GM23248 (cell line): ENCODE measurements at regions not wholly inside any gene's neighbourhood (a gene's known extent, or its start where the extent isn't known, plus 50 kb on each side); places are given as distances from the start of the nearest gene placed in this dataset.
"Not testable (repeated sequence)": the region's sequence is repeated elsewhere in the genome, so short reads cannot be mapped to it uniquely, and the experiment has no call there.

Source experiments
- DNase-seq: peaks from one replicate; pipeline ENCODE4 v3.0.0-alpha.2; 2015
- H2AFZ ChIP-seq: fragments of 200-600 bp; sonication (generic); 2 replicates; pipeline ENCODE4 v1.6.1; 2016; ENCODE audit warnings: antibody characterized with exemption
- H3F3A ChIP-seq: fragments of 200-600 bp; sonication (generic); 2 replicates; pipeline ENCODE4 v1.6.1; 2016; ENCODE audit warnings: mild to moderate bottlenecking, antibody characterized with exemption, mixed run types; ENCODE audit not compliant: insufficient read depth
- H3K27ac ChIP-seq: fragments of 200-600 bp; sonication (generic); 2 replicates; pipeline ENCODE4 v1.5.1; 2016; ENCODE audit warnings: mild to moderate bottlenecking
- H3K27me3 ChIP-seq: fragments of 200-600 bp; sonication (generic); replicated peaks from 2 replicates; pipeline ENCODE4 v1.6.1; 2016; ENCODE audit warnings: mild to moderate bottlenecking; ENCODE audit not compliant: insufficient read depth
- H3K36me3 ChIP-seq: fragments of 200-600 bp; sonication (generic); 2 replicates; pipeline ENCODE4 v1.6.1; 2016; ENCODE audit warnings: low read depth, mild to moderate bottlenecking
- H3K4me1 ChIP-seq: fragments of 200-600 bp; sonication (generic); 2 replicates; pipeline ENCODE4 v1.6.1; 2016; ENCODE audit warnings: mild to moderate bottlenecking; ENCODE audit not compliant: insufficient read depth
- H3K4me2 ChIP-seq: fragments of 200-600 bp; sonication (generic); one replicate; pipeline ENCODE4 v1.6.1; 2016; ENCODE audit warnings: mild to moderate bottlenecking; ENCODE audit not compliant: unreplicated experiment
- H3K4me3 ChIP-seq: fragments of 200-600 bp; sonication (generic); 2 replicates; pipeline ENCODE4 v1.5.1; 2016; ENCODE audit warnings: mild to moderate bottlenecking
- H3K79me2 ChIP-seq: fragments of 200-600 bp; sonication (generic); 2 replicates; pipeline ENCODE4 v1.6.1; 2016; ENCODE audit warnings: mild to moderate bottlenecking; ENCODE audit not compliant: insufficient read depth
- H3K9ac ChIP-seq: fragments of 200-600 bp; sonication (generic); 2 replicates; pipeline ENCODE4 v1.6.1; 2016; ENCODE audit warnings: mild to moderate bottlenecking
- H3K9me2 ChIP-seq: fragments of 200-600 bp; sonication (generic); 2 replicates; pipeline ENCODE4 v1.6.1; 2016; ENCODE audit warnings: mixed run types, mild to moderate bottlenecking, moderate library complexity; ENCODE audit not compliant: insufficient read depth
- H3K9me3 ChIP-seq: fragments of 200-600 bp; sonication (generic); one replicate; pipeline ENCODE4 v1.6.1; 2017; ENCODE audit warnings: low read depth
- H4K20me1 ChIP-seq: fragments of 200-600 bp; sonication (generic); 2 replicates; pipeline ENCODE4 v1.6.0; 2016; ENCODE audit not compliant: insufficient read depth
- EZH2 ChIP-seq: fragments of 200-600 bp; sonication (generic); IDR thresholded peaks from 2 replicates; pipeline ENCODE4 v1.6.1; 2018; ENCODE audit warnings: antibody characterized with exemption, mild to moderate bottlenecking; ENCODE audit not compliant: insufficient read depth, poor library complexity, severe bottlenecking
- EZH2phosphoT487 ChIP-seq: fragments of 200-600 bp; sonication (generic); IDR thresholded peaks from 2 replicates; pipeline ENCODE4 v1.6.1; 2018; ENCODE audit warnings: antibody characterized with exemption, moderate library complexity, mild to moderate bottlenecking, low read depth; ENCODE audit not compliant: insufficient read depth
- whole genome bisulfite sequencing, 2 experiments: methylation state at CpG; one replicate each; pipeline ENCODE4 v1.1.6; 2015 to 2017; ENCODE audit warnings: low lambda C conversion rate in 2 of 2, low coverage in 1 of 2; ENCODE audit errors: missing lambda C conversion rate in 2 of 2; 5-methylcytosine and 5-hydroxymethylcytosine counted together
- in situ Hi-C: fragments of 300-500 bp; cut with MboI; formaldehyde crosslinking; loops from 2 replicates; pipeline ENCODE4 v1.15.0; 2020

DNA sequence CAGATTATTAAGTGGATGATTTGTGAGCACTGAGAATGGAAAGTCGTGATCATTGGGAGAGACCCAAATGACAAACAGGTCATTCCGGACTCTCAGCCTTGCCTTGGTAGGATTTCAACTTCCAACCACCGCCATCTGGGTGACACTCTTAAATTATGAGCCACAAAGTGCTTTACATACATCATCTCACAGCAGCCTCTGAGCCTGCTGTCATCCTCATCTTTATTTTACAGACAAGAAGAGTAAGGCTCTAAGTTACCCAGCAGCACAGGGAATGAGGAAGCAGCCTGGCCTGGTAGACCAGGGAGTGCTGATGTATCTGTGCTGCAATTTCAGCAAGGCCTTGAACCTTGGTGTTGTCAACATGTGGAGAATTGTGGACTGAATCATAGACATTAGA, 105.8 kb upstream of the TRIM2 start:
- Histone ChIP-seq H3K9me2 (no peaks in the 10 kb centered on the region), H3K36me3 (no peaks in the 10 kb centered on the region), H3K9ac (no peak overlapping the region), H3K27ac (no peak overlapping the region), H2AFZ (no peak overlapping the region), H3K27me3 (peaks cover 37% of the 10 kb centered on the region), H3K4me2 (no peak overlapping the region), H3K4me3 (no peak overlapping the region), H3F3A (no peaks in the 10 kb centered on the region), H3K9me3 (no peaks in the 10 kb centered on the region), H3K4me1 (no peaks in the 10 kb centered on the region), H3K79me2 (no peaks in the 10 kb centered on the region), H4K20me1 (no peaks in the 10 kb centered on the region)
- in situ Hi-C loops = loop anchor here (10.0 kb wide), 1 partner anchor 254 kb away; no protein-coding TSS in a partner anchor
- no peak for DNase-seq
- 7 to 11% methylated on average over 3 of the region's 3 CpGs for WGBS, 2 experiments
- no peak for TF ChIP-seq EZH2
- TF ChIP-seq EZH2phosphoT487 = no peak

DNA sequence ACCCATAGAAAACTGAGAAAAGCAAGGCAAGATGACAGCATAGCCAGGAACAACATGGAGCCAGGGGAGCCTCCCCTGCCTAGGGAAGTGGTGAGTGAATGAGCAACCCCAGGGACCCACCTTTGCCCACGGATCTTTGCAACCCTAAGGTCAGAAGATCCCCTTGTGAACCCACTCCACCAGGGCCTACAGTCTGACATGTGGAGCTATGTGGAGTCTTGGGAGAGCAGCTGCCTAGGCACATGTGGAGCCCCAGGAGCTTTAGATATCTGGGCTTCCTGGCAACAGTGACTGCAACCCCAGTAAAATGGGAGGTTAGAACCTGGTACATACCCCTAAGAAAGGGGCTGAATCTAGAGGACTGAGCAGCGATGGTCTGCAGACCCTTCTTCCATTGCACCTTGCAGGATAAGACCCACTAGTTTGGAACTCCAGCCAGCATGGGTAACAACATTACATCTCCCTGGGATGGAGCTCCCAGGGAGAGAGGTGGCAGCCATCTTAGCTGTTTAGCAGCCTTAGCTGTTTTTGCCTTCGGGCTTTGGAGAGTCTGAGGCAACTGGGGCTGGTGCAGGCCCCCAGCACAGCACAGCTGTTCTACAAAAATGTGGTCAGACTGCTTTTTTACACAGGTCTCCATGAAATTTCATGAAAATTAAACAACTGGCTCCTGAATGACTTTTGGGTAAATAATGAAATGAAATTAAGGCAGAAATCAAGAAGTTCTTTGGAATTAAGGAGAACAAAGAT, 104.7 kb upstream of the TRIM2 start:
- H3K9me3 ChIP-seq = no peaks in the 10 kb centered on the region
- no peaks in the 10 kb centered on the region for H3K4me1 ChIP-seq
- no peak overlapping the region for H2AFZ ChIP-seq
- no peak overlapping the region for H3K27ac ChIP-seq
- H3F3A ChIP-seq = no peaks in the 10 kb centered on the region
- no peak overlapping the region for H3K4me3 ChIP-seq
- DNase-seq = no peak
- no peak overlapping the region for H3K4me2 ChIP-seq
- H3K79me2 ChIP-seq = no peaks in the 10 kb centered on the region
- H4K20me1 ChIP-seq = no peaks in the 10 kb centered on the region
- no peaks in the 10 kb centered on the region for H3K9me2 ChIP-seq
- TF ChIP-seq EZH2phosphoT487 (no peak), EZH2 (no peak)
- peaks cover 48% of the 10 kb centered on the region for H3K27me3 ChIP-seq
- H3K36me3 ChIP-seq = no peaks in the 10 kb centered on the region
- in situ Hi-C loops = loop anchor here (10.0 kb wide), 1 partner anchor 255 kb away; no protein-coding TSS in a partner anchor
- 55 to 66% methylated on average over 3 of the region's 3 CpGs for WGBS, 2 experiments
- H3K9ac ChIP-seq = no peak overlapping the region

DNA sequence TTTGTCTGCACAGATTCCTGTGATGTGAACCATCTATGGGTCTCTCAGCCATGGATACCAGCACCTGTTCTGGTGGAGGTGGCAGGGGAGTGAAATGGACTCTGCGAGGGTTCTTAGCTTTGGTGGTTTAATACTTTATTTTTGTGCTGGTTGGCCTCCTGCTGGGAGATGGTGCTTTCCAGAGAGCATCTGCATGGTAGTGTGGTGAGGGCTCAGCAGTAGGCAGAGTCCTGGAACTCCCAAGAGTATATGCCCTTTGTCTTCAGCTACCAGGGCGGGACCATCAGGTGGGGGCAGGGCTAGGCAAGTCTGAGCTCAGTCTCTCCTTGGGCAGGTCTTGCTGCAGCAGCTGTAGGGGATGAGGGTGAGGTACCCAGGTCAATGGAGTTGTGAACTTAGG, 97.5 kb upstream of the TRIM2 start:
- H3K4me3 ChIP-seq, H2AFZ ChIP-seq, H3F3A ChIP-seq, H3K9ac ChIP-seq, H3K4me2 ChIP-seq, H3K27ac ChIP-seq, in situ Hi-C loops, H4K20me1 ChIP-seq, H3K79me2 ChIP-seq, H3K36me3 ChIP-seq, DNase-seq, H3K9me2 ChIP-seq, H3K9me3 ChIP-seq, H3K4me1 ChIP-seq: not testable (repeated sequence)
- 47 to 48% methylated on average over 2 of the region's 2 CpGs for WGBS, 2 experiments
- H3K27me3 ChIP-seq = peaks cover 60% of the 10 kb centered on the region

GRCh38 chr4:153107246-153107645, 97.0 kb upstream of the TRIM2 start:
- H3K9me2 ChIP-seq = no peaks in the 10 kb centered on the region
- TF ChIP-seq EZH2phosphoT487 (no peak), EZH2 (no peak)
- in situ Hi-C loops = no loop called here
- H3K4me2 ChIP-seq = no peak overlapping the region
- peaks cover 55% of the 10 kb centered on the region for H3K27me3 ChIP-seq
- H3K4me3 ChIP-seq = no peak overlapping the region
- H3K27ac ChIP-seq = no peak overlapping the region
- H4K20me1 ChIP-seq = no peaks in the 10 kb centered on the region
- no peaks in the 10 kb centered on the region for H3K4me1 ChIP-seq
- no peaks in the 10 kb centered on the region for H3K36me3 ChIP-seq
- WGBS, 2 experiments = 41 to 53% methylated on average over 6 to 8 of the region's 8 CpGs
- no peaks in the 10 kb centered on the region for H3K79me2 ChIP-seq
- H3K9me3 ChIP-seq = no peaks in the 10 kb centered on the region
- H3F3A ChIP-seq = no peaks in the 10 kb centered on the region
- H3K9ac ChIP-seq = no peak overlapping the region
- H2AFZ ChIP-seq = no peak overlapping the region
- DNase-seq = no peak

DNA sequence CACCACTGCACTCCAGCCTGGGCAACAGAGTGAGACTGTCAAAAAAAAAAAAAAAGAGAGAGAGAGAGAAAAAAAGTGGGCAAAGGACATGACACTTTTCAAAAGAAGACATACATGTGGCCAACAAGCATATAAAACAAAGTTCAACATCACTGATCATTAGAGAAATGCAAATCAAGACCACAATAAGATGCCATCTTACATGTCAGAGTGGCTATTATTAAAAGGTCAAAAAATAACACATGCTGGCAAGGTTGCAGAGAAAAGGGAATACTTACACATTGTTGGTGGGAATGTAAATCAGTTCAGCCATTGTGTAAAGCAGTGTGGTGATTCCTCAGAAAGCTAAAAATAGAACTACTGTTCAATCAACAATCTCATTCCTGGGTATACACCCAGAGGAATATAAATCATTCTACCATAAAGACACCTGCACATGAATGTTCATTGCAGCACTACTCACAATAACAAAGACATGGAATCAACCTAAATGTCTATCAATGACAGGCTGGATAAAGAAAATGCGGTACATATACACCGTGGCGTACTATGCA, 94.9 kb upstream of the TRIM2 start:
- Histone ChIP-seq H3K79me2 (no peaks in the 10 kb centered on the region), H4K20me1 (no peaks in the 10 kb centered on the region), H3K9me2 (no peaks in the 10 kb centered on the region), H2AFZ (no peak overlapping the region), H3K27ac (no peak overlapping the region), H3K9me3 (no peaks in the 10 kb centered on the region), H3K36me3 (no peaks in the 10 kb centered on the region), H3F3A (0 out of 2 replicates have a peak, but pooled peaks cover 1% of the 10 kb centered on the region), H3K4me2 (no peak overlapping the region), H3K4me3 (no peak overlapping the region), H3K9ac (no peak overlapping the region), H3K4me1 (peaks cover 2% of the 10 kb centered on the region; the same call in 1 of the 2 replicates), H3K27me3 (peaks cover 33% of the 10 kb centered on the region)
- 82 to 91% methylated on average over 3 of the region's 3 CpGs for WGBS, 2 experiments
- in situ Hi-C loops = no loop called here
- no peak for DNase-seq
- TF ChIP-seq EZH2 (no peak), EZH2phosphoT487 (no peak)
